ENCODE measurements at regions not wholly inside any gene's neighbourhood (a gene's known extent, or its start where the extent isn't known, plus 50 kb on each side); places are given as distances from the start of the nearest gene placed in this dataset.
"Not testable (repeated sequence)": the region's sequence is repeated elsewhere in the genome, so short reads cannot be mapped to it uniquely, and the experiment has no call there.

DNA sequence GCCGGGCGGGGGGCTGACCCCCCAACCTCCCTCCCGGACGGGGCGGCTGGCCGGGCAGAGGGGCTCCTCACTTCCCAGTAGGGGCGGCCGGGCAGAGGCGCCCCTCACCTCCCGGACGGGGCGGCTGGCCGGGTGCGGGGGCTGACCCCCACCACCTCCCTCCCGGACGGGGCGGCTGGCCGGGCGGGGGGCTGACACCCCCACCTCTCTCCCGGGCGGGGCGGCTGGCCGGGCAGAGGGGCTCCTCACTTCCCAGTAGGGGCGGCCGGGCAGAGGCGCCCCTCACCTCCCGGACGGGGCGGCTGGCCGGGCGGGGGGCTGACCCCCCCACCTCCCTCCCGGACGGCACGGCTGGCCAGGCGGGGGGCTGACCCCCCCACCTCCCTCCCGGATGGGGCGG lies 66.8 kb upstream of the SLC35C1 start:
- TF ChIP-seq POLR2A (IDR thresholded peaks at IDR 0.05; ENCODE audit: low read length); GATA1 (IDR thresholded peaks at IDR 0.05; ENCODE audit: low read depth, low read length): not testable (repeated sequence)
